A549 (cell line): ENCODE measurements at regions not wholly inside any gene's neighbourhood (a gene's known extent, or its start where the extent isn't known, plus 50 kb on each side); places are given as distances from the start of the nearest gene placed in this dataset.

Source experiments
- ATAC-seq, 2 experiments: fragments of 200-7000 bp in 1 of 2; fragments of >200 bp in 1 of 2; cut with Nextera tagmentation in 1 of 2; cut with Tn5 transposase in 1 of 2; 3 replicates each; pipeline versions ENCODE4 v1.8.0 to v1.9.1; 2018 to 2020; ENCODE audit warnings: mild to moderate bottlenecking in 1 of 2, moderate library complexity in 1 of 2
- CTCF ChIA-PET: fragments of 300-600 bp; sonication (Branson Sonifier 250); formaldehyde crosslinking; extraction: SDS; loops from one replicate; lab custom pipeline; 2021; ENCODE audit warnings: antibody characterized with exemption, inconsistent platforms; lab: Yijun Ruan, JAX
- POLR2A ChIA-PET: fragments of 350-600 bp; formaldehyde crosslinking; extraction: SDS; loops from one replicate; lab custom pipeline; 2021; ENCODE audit warnings: antibody characterized with exemption, inconsistent platforms; lab: Yijun Ruan, JAX
- DNase-seq, 2 experiments: peaks; one replicate each; pipeline versions ENCODE4 v3.0.0 to v3.0.0-alpha.2; 2011 to 2016; ENCODE audit warnings: low read depth in 1 of 2, low spot score in 1 of 2
- FAIRE-seq: peaks from 2 replicates; lab custom pipeline; 2011; peaks lifted over from hg19 to GRCh38; lab: Jason Lieb, UNC
- H3K27ac ChIP-seq, 2 experiments: fragments of >200 bp; sonication (Bioruptor Twin); formaldehyde crosslinking; 3 replicates each; pipeline ENCODE4 v1.5.1; 2016 to 2017
- H3K4me1 ChIP-seq: fragments of >200 bp; sonication (Bioruptor Twin); formaldehyde crosslinking; 3 replicates; pipeline ENCODE4 v1.6.1; 2016
- H3K4me2 ChIP-seq: fragments of >200 bp; sonication (Bioruptor Twin); formaldehyde crosslinking; 3 replicates; pipeline ENCODE4 v1.6.1; 2016
- H3K4me3 ChIP-seq: fragments of >200 bp; sonication (Bioruptor Twin); formaldehyde crosslinking; 3 replicates; pipeline ENCODE4 v1.5.1; 2016
- H3K9me3 ChIP-seq: fragments of >200 bp; sonication (Bioruptor Twin); formaldehyde crosslinking; 3 replicates; pipeline ENCODE4 v1.6.1; 2016
- BCL3 ChIP-seq: fragments of >200 bp; sonication (Bioruptor Twin); formaldehyde crosslinking; IDR thresholded peaks from 3 replicates; pipeline ENCODE4 v1.6.1; 2016
- BHLHE40 ChIP-seq: IDR thresholded peaks from 2 replicates; pipeline ENCODE4 v1.6.1; 2012; ENCODE audit warnings: low read depth, low read length, inconsistent platforms
- CBX2 ChIP-seq: fragments of 200-600 bp; sonication (generic); IDR thresholded peaks from 2 replicates; pipeline ENCODE4 v1.6.1; 2016; ENCODE audit warnings: low read depth, mild to moderate bottlenecking, borderline replicate concordance
- CHD2 ChIP-seq: fragments of 150-350 bp; IDR thresholded peaks from 2 replicates; pipeline ENCODE4 v1.6.1; 2014; ENCODE audit warnings: low read length; ENCODE audit not compliant: partially characterized antibody
- CTCF ChIP-seq: fragments of >200 bp; sonication (Bioruptor Twin); formaldehyde crosslinking; IDR thresholded peaks from 3 replicates; pipeline ENCODE4 v1.5.1; 2016
- EHMT2 ChIP-seq: fragments of 200-600 bp; sonication (generic); IDR thresholded peaks from 2 replicates; pipeline ENCODE4 v1.6.1; 2016; ENCODE audit warnings: antibody characterized with exemption, low read depth, mild to moderate bottlenecking, moderate library complexity
- ELK1 ChIP-seq: fragments of 150-350 bp; IDR thresholded peaks from 2 replicates; pipeline ENCODE4 v1.6.1; 2014; ENCODE audit warnings: low read depth, mild to moderate bottlenecking, low read length
- EP300 ChIP-seq, 2 experiments: fragments of >200 bp; sonication (Bioruptor Twin); formaldehyde crosslinking; IDR thresholded peaks; 2 replicates in 1 of 2; 3 replicates in 1 of 2; pipeline ENCODE4 v1.6.1; 2016 to 2017
- GATA3 ChIP-seq: IDR thresholded peaks from 2 replicates; pipeline ENCODE4 v1.6.1; 2012; ENCODE audit warnings: borderline replicate concordance
- HEYL ChIP-seq: fragments of 250-450 bp; sonication (Bioruptor Pico); IDR thresholded peaks from 2 replicates; pipeline ENCODE4 v1.8.0; 2021; ENCODE audit warnings: mild to moderate bottlenecking, moderate library complexity
- HMGXB4 ChIP-seq: fragments of 250-450 bp; sonication (Bioruptor Pico); IDR thresholded peaks from 2 replicates; pipeline ENCODE4 v1.5.0; 2021; ENCODE audit warnings: mild to moderate bottlenecking, moderate library complexity, borderline replicate concordance
- HOXB13 ChIP-seq: fragments of 250-450 bp; sonication (Bioruptor Pico); IDR thresholded peaks from 2 replicates; pipeline ENCODE4 v1.5.0; 2020; ENCODE audit warnings: low read depth, mild to moderate bottlenecking, moderate library complexity
- JUNB ChIP-seq: fragments of >200 bp; sonication (Bioruptor Twin); formaldehyde crosslinking; IDR thresholded peaks from 2 replicates; pipeline ENCODE4 v1.6.1; 2016
- KDM1A ChIP-seq: fragments of 200-600 bp; sonication (generic); IDR thresholded peaks from 2 replicates; pipeline ENCODE4 v1.6.1; 2016; ENCODE audit warnings: low read depth, mild to moderate bottlenecking
- MAFK ChIP-seq: fragments of 450-650 bp; IDR thresholded peaks from 2 replicates; pipeline ENCODE4 v1.6.1; 2014; ENCODE audit not compliant: partially characterized antibody
- MAZ ChIP-seq: fragments of 150-350 bp; IDR thresholded peaks from 2 replicates; pipeline ENCODE4 v1.6.1; 2014; ENCODE audit warnings: antibody characterized with exemption, low read depth, low read length, borderline replicate concordance
- MYC ChIP-seq: IDR thresholded peaks from 2 replicates; pipeline ENCODE4 v1.6.1; 2012; ENCODE audit warnings: mild to moderate bottlenecking, inconsistent platforms, low read length, improper control_type of control experiment, borderline replicate concordance
- NFE2L2 ChIP-seq: fragments of 150-350 bp; conservative IDR thresholded peaks from 2 replicates; pipeline ENCODE4 v1.6.1; 2014; ENCODE audit warnings: low read length
- RCOR1 ChIP-seq: fragments of 150-350 bp; IDR thresholded peaks from 2 replicates; pipeline ENCODE4 v1.6.1; 2014; ENCODE audit warnings: antibody characterized with exemption, low read length, low read depth
- RFX5 ChIP-seq: fragments of 450-650 bp; IDR thresholded peaks from 2 replicates; pipeline ENCODE4 v1.7.1; 2014; ENCODE audit warnings: antibody characterized with exemption, mild to moderate bottlenecking, moderate library complexity
- RNF2 ChIP-seq: fragments of 200-600 bp; sonication (generic); IDR thresholded peaks from 2 replicates; pipeline ENCODE4 v1.6.1; 2016; ENCODE audit warnings: low read depth, mild to moderate bottlenecking, antibody characterized with exemption, moderate library complexity, borderline replicate concordance
- SMC3 ChIP-seq: fragments of >200 bp; sonication (Bioruptor Twin); formaldehyde crosslinking; IDR thresholded peaks from 3 replicates; pipeline ENCODE4 v1.6.1; 2018; ENCODE audit warnings: inconsistent platforms
- ZFP36 ChIP-seq: fragments of 450-650 bp; IDR thresholded peaks from 2 replicates; pipeline ENCODE4 v1.6.1; 2014; ENCODE audit warnings: borderline replicate concordance; ENCODE audit not compliant: partially characterized antibody
- ZSCAN20 ChIP-seq: fragments of 250-450 bp; sonication (Bioruptor Pico); IDR thresholded peaks from 2 replicates; pipeline ENCODE4 v1.8.0; 2022; ENCODE audit warnings: mild to moderate bottlenecking, moderate library complexity
- WGBS: methylation state at CpG from one replicate; pipeline ENCODE4 v1.1.6; 2017; ENCODE audit errors: missing lambda C conversion rate; 5-methylcytosine and 5-hydroxymethylcytosine counted together

- no peak overlapping the region for H3K27ac ChIP-seq
- TF ChIP-seq ELK1: no peak
- no peak for TF ChIP-seq BHLHE40
- no peak for TF ChIP-seq RNF2
- no peak for TF ChIP-seq KDM1A
- TF ChIP-seq JUNB: no peak
- TF ChIP-seq SMC3: no peak
- TF ChIP-seq CHD2: no peak
- TF ChIP-seq MAZ: no peak
- TF ChIP-seq MYC: no peak
- no peak for TF ChIP-seq HMGXB4 (CRISPR knock-in tag)
- no peak for TF ChIP-seq RFX5
- no peak for TF ChIP-seq ZSCAN20 (CRISPR knock-in tag)
- no peak for TF ChIP-seq MAFK
- TF ChIP-seq HEYL (CRISPR knock-in tag): no peak
- TF ChIP-seq HOXB13 (CRISPR knock-in tag): no peak
- no peak for TF ChIP-seq CBX2
- no peak for TF ChIP-seq GATA3
- TF ChIP-seq ZFP36: no peak
- TF ChIP-seq BCL3: no peak
- TF ChIP-seq EP300 (IDR thresholded peaks at IDR 0.05): no peak
- TF ChIP-seq, all 56 proteins: peak for 0
- Histone ChIP-seq H3K4me2 (no peak overlapping the region), H3K9me3 (no peaks in the 10 kb centered on the region), H3K4me1 (no peaks in the 10 kb centered on the region), H3K4me3 (no peak overlapping the region)
- ChIA-PET CTCF (no interaction called here), POLR2A (no interaction called here)
- no peak for FAIRE-seq
- WGBS: 90% methylated on average over 6 of the region's 9 CpGs
- no peak for ATAC-seq
- no peak for DNase-seq
These were observed 58.1 kb upstream of the FOXQ1 start for GRCh38 chr6:1253816-1254215.

- ATAC-seq (no peak), DNase-seq (no peak), FAIRE-seq (no peak)
- CTCF ChIA-PET: no interaction called here
- Histone ChIP-seq H3K4me3 (no peak overlapping the region), H3K4me2 (no peak overlapping the region), H3K27ac (no peak overlapping the region)
- POLR2A ChIA-PET: no interaction called here
- 68% methylated on average over 13 of the region's 13 CpGs for WGBS
- TF ChIP-seq NFE2L2 (no peak), HEYL (CRISPR knock-in tag) (no peak), RCOR1 (no peak), CBX2 (no peak), EHMT2 (no peak), CTCF (no peak), ZSCAN20 (CRISPR knock-in tag) (no peak)
- TF ChIP-seq, all 56 proteins: peak for 0
- Histone ChIP-seq H3K4me1 (no peaks in the 10 kb centered on the region), H3K9me3 (no peaks in the 10 kb centered on the region)
These were observed 60.4 kb upstream of the FOXQ1 start for GRCh38 chr6:1251198-1252155.
